Panc1 (cell line): ENCODE measurements at regions not wholly inside any gene's neighbourhood (a gene's known extent, or its start where the extent isn't known, plus 50 kb on each side); places are given as distances from the start of the nearest gene placed in this dataset.

Source experiments
- ATAC-seq: fragments of 200-7000 bp; cut with Tn5 transposase; 2 replicates; pipeline ENCODE4 v1.9.1; 2020; ENCODE audit warnings: mild to moderate bottlenecking, moderate library complexity
- BruUV-seq: library from RNA; stranded (reverse); fragments of 400-500 nt; replicated peaks from 2 replicates; lab custom pipeline; 2021; lab: Mats Ljungman, UMichigan
- CTCF ChIA-PET: fragments of 300-600 bp; sonication (Branson Sonifier 250); formaldehyde crosslinking; loops from one replicate; lab custom pipeline; 2022; ENCODE audit warnings: antibody characterized with exemption; lab: Charles Lee
- POLR2A ChIA-PET: fragments of 300-600 bp; sonication (Branson Sonifier 250); formaldehyde crosslinking; loops from one replicate; lab custom pipeline; 2022; ENCODE audit warnings: antibody characterized with exemption; lab: Charles Lee
- DNase-seq: peaks from one replicate; pipeline ENCODE4 v3.0.0-alpha.2; 2010; ENCODE audit warnings: low read depth, low spot score
- H3K27ac ChIP-seq: 2 replicates; pipeline ENCODE4 v1.5.1; 2011; ENCODE audit warnings: mild to moderate bottlenecking, low read length, inconsistent platforms
- H3K27me3 ChIP-seq: fragments of 200-500 bp; sonication (Bioruptor generic); 2 replicates; pipeline ENCODE4 v1.6.0; 2014; ENCODE audit warnings: low read length, inconsistent platforms; ENCODE audit not compliant: control insufficient read depth, insufficient read depth
- H3K36me3 ChIP-seq: fragments of 200-500 bp; sonication (Bioruptor generic); 2 replicates; pipeline ENCODE4 v1.5.1; 2014; ENCODE audit warnings: inconsistent platforms, mild to moderate bottlenecking, low read length, moderate library complexity; ENCODE audit not compliant: control insufficient read depth, insufficient read depth
- H3K4me1 ChIP-seq: 2 replicates; pipeline ENCODE4 v1.5.1; 2011; ENCODE audit warnings: inconsistent platforms, mild to moderate bottlenecking, low read length, moderate library complexity; ENCODE audit not compliant: control insufficient read depth, insufficient read depth
- H3K4me3 ChIP-seq, 2 experiments: 2 replicates each; pipeline ENCODE4 v1.5.1; 2011 to 2012; ENCODE audit warnings: low read depth in 2 of 2, low read length in 2 of 2, mild to moderate bottlenecking in 2 of 2, inconsistent platforms in 1 of 2, moderate library complexity in 1 of 2
- H3K9me3 ChIP-seq: fragments of 200-500 bp; sonication (Bioruptor generic); 2 replicates; pipeline ENCODE4 v1.5.1; 2014; ENCODE audit warnings: low read depth, mild to moderate bottlenecking, inconsistent platforms, low read length, moderate library complexity; ENCODE audit not compliant: control insufficient read depth, insufficient read depth
- POLR2AphosphoS5 ChIP-seq: IDR thresholded peaks from 2 replicates; pipeline ENCODE4 v1.6.1; 2012; ENCODE audit warnings: mild to moderate bottlenecking, low read depth, low read length, moderate library complexity
- SIN3A ChIP-seq: IDR thresholded peaks from 2 replicates; pipeline ENCODE4 v1.6.1; 2012; ENCODE audit warnings: low read depth, mild to moderate bottlenecking, low read length, moderate library complexity, borderline replicate concordance; ENCODE audit not compliant: insufficient read depth
- TCF7L2 ChIP-seq: IDR thresholded peaks from 2 replicates; pipeline ENCODE4 v1.6.1; 2011; ENCODE audit warnings: mild to moderate bottlenecking, low read depth, low read length, inconsistent platforms
- in situ Hi-C: cut with HindIII; loops from 2 replicates; pipeline ENCODE4 v1.10.0; 2016; ENCODE audit warnings: low sequenced_read_pairs, low pct_unique_long_range_greater_than_20kb
- intact Hi-C: fragments of 100-400 bp; cut with micrococcal nuclease; formaldehyde crosslinking; loops from one replicate; pipeline ENCODE4 v1.10.0; 2022; ENCODE audit not compliant: unreplicated experiment
- TF ChIP-seq, protein P1 (sequence below), 2 experiments: IDR thresholded peaks; 2 replicates each; pipeline ENCODE4 v1.6.1; 2011 to 2012; ENCODE audit warnings: low read depth in 2 of 2, control low read depth in 1 of 2, low read length in 1 of 2, mild to moderate bottlenecking in 1 of 2, moderate library complexity in 1 of 2; ENCODE audit not compliant: insufficient read depth in 1 of 2
- TF ChIP-seq, protein P2 (sequence below): fragments of 450-650 bp; IDR thresholded peaks from 2 replicates; pipeline ENCODE4 v1.5.1; 2017; ENCODE audit warnings: mild to moderate bottlenecking

DNA sequence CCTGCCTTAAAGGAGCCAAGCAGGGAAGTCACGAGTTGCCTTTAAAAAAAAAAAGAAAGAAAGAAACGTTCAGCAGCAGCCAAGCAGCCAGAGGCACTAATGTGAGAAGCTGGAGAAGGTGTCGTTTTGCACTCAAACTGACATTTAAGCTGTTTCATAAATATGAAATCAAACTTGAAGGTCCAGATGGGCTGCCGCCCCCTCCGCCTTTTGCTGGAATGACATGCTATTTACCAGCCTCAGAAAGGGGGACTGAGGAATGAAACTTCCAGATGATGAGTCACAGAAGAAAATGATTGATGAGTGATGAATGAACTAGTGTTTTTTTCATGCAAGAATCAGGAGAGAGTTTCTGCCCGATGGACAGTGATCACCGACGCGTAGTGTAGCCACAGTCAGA, 396.8 kb downstream of the IGSF11 start:
- POLR2A ChIA-PET, result interaction anchor here (0.6 kb wide), 1 partner anchor 1562 kb away, joined by 4 read pairs; no protein-coding TSS in a partner anchor
- no peak overlapping the region for H3K4me3 ChIP-seq
- no peak for ATAC-seq
- in situ Hi-C loops, result no loop called here
- no peak for DNase-seq
- H3K9me3 ChIP-seq, result no peaks in the 10 kb centered on the region
- no peaks in the 10 kb centered on the region for H3K4me1 ChIP-seq
- CTCF ChIA-PET, result no interaction called here
- H3K36me3 ChIP-seq, result no peaks in the 10 kb centered on the region
- no peak overlapping the region for H3K27ac ChIP-seq
- no peak for TF ChIP-seq TCF7L2
- TF ChIP-seq POLR2AphosphoS5, result no peak
- TF ChIP-seq, protein P1, sequence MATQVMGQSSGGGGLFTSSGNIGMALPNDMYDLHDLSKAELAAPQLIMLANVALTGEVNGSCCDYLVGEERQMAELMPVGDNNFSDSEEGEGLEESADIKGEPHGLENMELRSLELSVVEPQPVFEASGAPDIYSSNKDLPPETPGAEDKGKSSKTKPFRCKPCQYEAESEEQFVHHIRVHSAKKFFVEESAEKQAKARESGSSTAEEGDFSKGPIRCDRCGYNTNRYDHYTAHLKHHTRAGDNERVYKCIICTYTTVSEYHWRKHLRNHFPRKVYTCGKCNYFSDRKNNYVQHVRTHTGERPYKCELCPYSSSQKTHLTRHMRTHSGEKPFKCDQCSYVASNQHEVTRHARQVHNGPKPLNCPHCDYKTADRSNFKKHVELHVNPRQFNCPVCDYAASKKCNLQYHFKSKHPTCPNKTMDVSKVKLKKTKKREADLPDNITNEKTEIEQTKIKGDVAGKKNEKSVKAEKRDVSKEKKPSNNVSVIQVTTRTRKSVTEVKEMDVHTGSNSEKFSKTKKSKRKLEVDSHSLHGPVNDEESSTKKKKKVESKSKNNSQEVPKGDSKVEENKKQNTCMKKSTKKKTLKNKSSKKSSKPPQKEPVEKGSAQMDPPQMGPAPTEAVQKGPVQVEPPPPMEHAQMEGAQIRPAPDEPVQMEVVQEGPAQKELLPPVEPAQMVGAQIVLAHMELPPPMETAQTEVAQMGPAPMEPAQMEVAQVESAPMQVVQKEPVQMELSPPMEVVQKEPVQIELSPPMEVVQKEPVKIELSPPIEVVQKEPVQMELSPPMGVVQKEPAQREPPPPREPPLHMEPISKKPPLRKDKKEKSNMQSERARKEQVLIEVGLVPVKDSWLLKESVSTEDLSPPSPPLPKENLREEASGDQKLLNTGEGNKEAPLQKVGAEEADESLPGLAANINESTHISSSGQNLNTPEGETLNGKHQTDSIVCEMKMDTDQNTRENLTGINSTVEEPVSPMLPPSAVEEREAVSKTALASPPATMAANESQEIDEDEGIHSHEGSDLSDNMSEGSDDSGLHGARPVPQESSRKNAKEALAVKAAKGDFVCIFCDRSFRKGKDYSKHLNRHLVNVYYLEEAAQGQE (IDR thresholded peaks at IDR 0.05; ENCODE audit: insufficient read depth in 1 of 2, low read depth in 2 of 2, low read length in 1 of 2), result no peak
- no peak for TF ChIP-seq SIN3A
- TF ChIP-seq, protein P2, sequence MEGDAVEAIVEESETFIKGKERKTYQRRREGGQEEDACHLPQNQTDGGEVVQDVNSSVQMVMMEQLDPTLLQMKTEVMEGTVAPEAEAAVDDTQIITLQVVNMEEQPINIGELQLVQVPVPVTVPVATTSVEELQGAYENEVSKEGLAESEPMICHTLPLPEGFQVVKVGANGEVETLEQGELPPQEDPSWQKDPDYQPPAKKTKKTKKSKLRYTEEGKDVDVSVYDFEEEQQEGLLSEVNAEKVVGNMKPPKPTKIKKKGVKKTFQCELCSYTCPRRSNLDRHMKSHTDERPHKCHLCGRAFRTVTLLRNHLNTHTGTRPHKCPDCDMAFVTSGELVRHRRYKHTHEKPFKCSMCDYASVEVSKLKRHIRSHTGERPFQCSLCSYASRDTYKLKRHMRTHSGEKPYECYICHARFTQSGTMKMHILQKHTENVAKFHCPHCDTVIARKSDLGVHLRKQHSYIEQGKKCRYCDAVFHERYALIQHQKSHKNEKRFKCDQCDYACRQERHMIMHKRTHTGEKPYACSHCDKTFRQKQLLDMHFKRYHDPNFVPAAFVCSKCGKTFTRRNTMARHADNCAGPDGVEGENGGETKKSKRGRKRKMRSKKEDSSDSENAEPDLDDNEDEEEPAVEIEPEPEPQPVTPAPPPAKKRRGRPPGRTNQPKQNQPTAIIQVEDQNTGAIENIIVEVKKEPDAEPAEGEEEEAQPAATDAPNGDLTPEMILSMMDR, result no peak
- no TSS peak for BruUV-seq
- intact Hi-C loops, result loop anchor here (10.0 kb wide), 1 partner anchor 1623 kb away; no protein-coding TSS in a partner anchor
- H3K27me3 ChIP-seq, result no peaks in the 10 kb centered on the region

DNA sequence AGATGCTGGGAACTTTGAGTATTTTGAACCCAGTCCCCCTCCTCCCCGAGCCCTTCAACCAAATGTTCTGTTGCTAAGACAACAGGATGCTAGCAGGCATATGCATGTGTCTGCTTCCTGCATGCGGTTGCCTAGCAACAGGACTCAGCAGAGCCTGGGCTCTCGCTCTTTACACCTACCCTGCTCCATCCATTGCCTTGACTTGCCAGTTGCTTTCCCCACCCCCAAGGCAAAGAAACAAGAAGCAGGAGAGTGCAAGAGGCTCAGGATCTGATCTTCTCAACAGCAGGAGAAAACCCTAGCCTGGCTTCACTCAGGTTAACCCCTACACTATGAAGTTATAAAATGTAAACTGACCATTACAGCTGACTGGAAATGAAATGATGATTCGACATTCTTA, 393.0 kb downstream of the IGSF11 start:
- in situ Hi-C loops, result no loop called here
- BruUV-seq, result no TSS peak
- Histone ChIP-seq H3K36me3 (no peaks in the 10 kb centered on the region), H3K4me3 (no peak overlapping the region), H3K27me3 (no peaks in the 10 kb centered on the region), H3K9me3 (no peaks in the 10 kb centered on the region), H3K27ac (no peak overlapping the region), H3K4me1 (no peaks in the 10 kb centered on the region)
- POLR2A ChIA-PET, result no interaction called here
- CTCF ChIA-PET, result no interaction called here
- DNase-seq (no peak), ATAC-seq (no peak)
- intact Hi-C loops, result loop anchor here (10.0 kb wide), 1 partner anchor 173 kb away; no protein-coding TSS in a partner anchor
- TF ChIP-seq, protein P1 (IDR thresholded peaks at IDR 0.05; ENCODE audit: insufficient read depth in 1 of 2, low read depth in 2 of 2, low read length in 1 of 2), result no peak
- TF ChIP-seq, protein P2, result no peak
- no peak for TF ChIP-seq SIN3A
- no peak for TF ChIP-seq POLR2AphosphoS5
- no peak for TF ChIP-seq TCF7L2
